NOMO-1 treated with DMSO at 0.1 percent for 48 hours (cell line): ENCODE measurements at regions not wholly inside any gene's neighbourhood (a gene's known extent, or its start where the extent isn't known, plus 50 kb on each side); places are given as distances from the start of the nearest gene placed in this dataset.
A peak's percentile ranks its signal among the peaks of the same experiment; 100 is the strongest.
"Not testable (repeated sequence)": the region's sequence is repeated elsewhere in the genome, so short reads cannot be mapped to it uniquely, and the experiment has no call there.

Experiments
- DNase-seq: peaks from one replicate; lab custom pipeline; 2025; ENCODE audit not compliant: unreplicated experiment; lab: John Stamatoyannopoulos, UW

GRCh38 chr15:62867844-62868243 is 174.7 kb upstream of the TPM1 start:
- DNase-seq: no peak

GRCh38 chr15:62868507-62868906 is 174.0 kb upstream of the TPM1 start:
- DNase-seq: no peak

- no peak for DNase-seq
Observed at GRCh38 chr15:62869116-62869515, 173.4 kb upstream of the TPM1 start.

GRCh38 chr15:62870216-62870615 is 172.3 kb upstream of the TPM1 start:
- DNase-seq: no peak

GRCh38 chr15:62870701-62871100 is 171.8 kb upstream of the TPM1 start:
- not testable (repeated sequence) for DNase-seq

GRCh38 chr15:62873203-62873602 is 169.3 kb upstream of the TPM1 start:
- DNase-seq: no peak

DNA sequence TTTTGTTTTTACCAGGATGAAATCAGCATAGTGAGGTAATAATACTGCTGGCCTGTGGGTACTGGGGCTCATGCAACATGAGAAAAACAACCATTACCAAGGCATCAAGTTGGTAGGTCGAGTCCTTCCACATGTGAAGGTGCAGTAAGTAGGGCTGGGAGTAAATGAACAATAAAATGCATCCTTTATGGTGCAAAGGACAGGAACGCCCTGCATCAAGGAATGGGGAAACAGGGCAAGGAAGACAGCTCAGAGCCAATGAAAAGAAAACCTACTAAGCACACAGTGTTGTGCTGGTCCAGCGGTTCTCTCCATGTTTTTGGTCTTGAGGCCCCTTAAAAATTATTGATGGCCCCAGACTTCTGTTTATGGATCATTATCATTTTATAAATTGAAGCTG is 168.5 kb upstream of the TPM1 start:
- DNase-seq: no peak

DNA sequence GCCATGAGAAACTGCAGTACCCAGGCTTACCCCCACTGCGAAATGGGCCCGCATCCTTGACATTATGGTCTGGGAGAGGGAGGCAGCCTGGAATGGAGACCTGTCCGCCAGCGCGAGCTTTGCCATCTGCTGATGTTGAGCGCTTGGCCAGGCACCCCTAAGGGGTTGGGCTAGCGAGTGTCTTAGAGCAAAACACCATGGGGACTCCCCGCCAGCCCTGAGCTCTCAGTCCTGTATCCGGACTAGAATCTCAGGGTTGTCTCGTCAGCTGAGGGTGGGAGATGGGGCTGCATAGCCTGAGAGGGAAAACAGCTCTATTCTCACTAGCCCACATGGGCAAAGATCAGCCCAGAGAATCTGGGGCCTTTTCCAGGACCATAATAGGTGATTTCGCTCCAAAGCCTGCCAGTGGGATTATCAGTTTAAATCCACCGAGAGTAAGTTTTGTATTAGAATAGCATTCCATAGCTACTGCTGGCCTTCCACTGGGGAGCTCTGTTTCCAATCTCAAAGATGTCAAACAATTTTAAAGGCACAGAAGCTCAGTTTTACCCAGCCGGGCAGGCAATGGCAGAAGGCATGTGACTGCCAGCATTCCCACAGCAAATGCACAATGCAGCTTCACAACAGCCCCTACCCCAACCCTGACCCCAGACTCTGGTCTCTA is 167.5 kb upstream of the TPM1 start:
- DNase-seq: no peak

DNA sequence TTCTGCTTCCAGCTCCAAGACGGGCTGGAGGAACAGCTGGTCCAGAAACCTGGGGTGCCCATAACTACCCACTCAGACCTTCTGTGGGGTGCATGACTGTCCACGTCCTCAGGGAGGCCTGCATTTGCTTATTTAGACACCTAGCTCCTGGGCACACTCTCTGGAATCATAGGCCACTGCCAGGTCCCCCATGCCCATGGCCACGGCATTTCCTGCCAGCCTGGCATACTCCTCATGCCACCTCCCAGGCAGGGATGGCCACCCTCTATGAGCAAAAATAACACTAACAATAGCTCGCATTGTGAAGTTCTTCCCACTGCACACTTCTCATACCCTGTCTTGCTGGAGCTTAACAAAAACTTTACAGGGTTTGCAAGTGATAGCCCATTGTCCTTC is 166.9 kb upstream of the TPM1 start:
- DNase-seq: no peak

GRCh38 chr15:62877276-62877857 is 165.2 kb upstream of the TPM1 start:
- no peak for DNase-seq

DNA sequence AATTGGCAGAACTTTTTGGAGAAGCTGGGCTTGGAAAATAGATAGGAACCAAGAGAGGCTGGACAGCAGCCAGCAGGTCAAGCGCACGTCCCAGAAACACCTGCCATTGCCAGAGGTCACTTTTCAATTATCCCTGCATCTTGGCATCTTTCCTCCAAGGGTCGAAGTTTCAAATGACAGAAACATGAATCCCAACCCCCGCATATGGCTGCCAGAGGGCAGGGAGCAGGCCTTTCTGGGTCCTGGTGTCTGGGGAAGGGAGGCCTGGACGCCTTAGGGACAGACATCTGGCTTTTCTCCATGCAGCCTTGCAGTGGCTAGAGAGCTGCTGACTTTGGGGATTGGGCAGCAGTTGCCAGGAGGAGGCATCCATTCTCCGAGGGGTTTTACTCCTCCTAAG is 164.5 kb upstream of the TPM1 start:
- no peak for DNase-seq

DNA sequence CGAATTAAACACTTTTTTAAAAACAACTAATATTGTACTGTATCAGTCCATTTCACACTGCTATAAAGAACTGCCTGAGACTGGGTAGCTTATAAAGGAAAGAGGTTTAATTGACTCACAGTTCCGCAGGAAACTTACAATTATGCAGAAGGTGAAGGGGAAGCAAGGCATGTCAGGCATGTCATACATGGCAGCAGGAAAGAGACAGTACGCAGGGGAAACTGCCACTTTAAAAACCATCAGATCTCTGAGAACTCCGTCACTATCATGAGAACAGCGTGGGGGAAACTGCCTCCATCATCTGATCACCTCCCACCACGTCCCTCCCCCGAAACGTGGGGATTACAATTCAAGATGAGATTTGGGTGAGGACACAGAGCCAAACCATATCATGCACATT is 162.8 kb upstream of the TPM1 start:
- DNase-seq: peak; percentile 11

GRCh38 chr15:62880278-62880677 is 162.3 kb upstream of the TPM1 start:
- peak; percentile 47 for DNase-seq

- no peak for DNase-seq
Observed at GRCh38 chr15:62881056-62881455, 161.5 kb upstream of the TPM1 start.

DNA sequence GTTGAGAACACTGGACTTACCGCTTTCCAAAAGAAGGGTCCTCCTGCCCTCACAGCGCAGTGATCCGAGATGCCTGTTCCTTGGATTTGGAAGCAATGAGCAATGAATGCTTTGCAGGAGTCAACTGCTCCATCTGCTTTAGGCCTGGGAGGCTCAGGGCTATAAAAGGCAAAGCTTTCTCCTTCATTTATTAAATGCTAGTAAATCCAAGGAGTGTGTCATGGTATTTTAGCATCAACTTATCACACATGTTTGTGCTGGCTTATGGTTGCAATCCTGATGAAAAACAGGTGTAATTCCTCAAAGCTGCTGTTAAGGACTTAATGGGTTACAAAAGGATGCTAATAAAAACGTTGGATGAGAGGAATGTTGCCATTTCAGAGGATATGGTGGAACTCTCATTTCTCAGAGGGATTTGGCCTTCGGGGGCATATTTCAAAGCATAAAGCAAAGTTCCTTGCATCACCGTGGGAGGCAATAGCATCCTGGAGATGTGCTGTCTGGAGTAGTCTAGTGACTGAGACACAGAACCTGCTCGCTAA is 158.5 kb upstream of the TPM1 start:
- DNase-seq: no peak

GRCh38 chr15:62886431-62887071 is 156.0 kb upstream of the TPM1 start:
- no peak for DNase-seq

GRCh38 chr15:62887113-62887570 is 155.4 kb upstream of the TPM1 start:
- no peak for DNase-seq

- DNase-seq: no peak
Observed at GRCh38 chr15:62888623-62889022, 153.9 kb upstream of the TPM1 start.

GRCh38 chr15:62889141-62889661 is 153.3 kb upstream of the TPM1 start:
- no peak for DNase-seq

DNA sequence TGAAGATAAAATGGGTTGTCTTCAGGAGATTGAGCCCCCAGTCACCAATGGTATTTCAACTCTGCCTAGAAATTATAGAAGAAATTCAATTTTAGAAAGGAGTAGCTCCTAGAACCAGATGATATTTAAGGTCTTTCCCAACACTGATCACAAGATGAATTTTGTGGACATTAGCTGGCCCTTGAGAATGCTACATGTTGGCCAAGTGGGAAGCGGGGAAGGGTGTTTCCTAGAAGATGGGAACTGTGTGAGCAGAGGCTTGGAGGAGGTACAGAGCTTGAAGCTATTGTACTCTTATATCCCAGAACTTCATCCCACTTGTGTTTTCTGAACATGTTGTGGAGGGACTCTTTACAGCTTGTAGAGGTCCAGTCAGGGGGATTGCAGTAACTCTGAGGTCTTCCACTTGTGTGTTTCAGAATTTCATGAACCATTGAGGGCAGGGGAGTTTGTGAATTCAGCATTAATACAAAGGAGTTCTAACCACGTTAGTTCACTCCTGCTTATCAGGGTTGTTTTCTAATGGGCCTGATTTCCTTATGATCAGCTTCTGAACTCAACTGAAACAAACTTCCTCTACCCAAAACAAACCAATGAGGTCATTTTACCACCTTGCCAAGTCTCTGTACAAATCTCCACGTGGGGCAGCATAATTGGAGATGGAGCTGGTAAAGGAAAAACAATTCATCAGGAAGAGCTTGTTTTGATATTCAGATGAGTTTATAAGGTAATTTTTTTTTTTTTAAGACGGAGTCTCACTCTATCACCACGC is 152.6 kb upstream of the TPM1 start:
- no peak for DNase-seq
